H1 (cell line): ENCODE measurements at regions not wholly inside any gene's neighbourhood (a gene's known extent, or its start where the extent isn't known, plus 50 kb on each side); places are given as distances from the start of the nearest gene placed in this dataset.

Experiments
- CTCF ChIA-PET: fragments of 300-600 bp; sonication (Branson Sonifier 250); formaldehyde crosslinking; loops from one replicate; lab custom pipeline; 2021; ENCODE audit not compliant: partially characterized antibody; lab: Charles Lee
- POLR2A ChIA-PET: fragments of 300-600 bp; sonication (Branson Sonifier 250); formaldehyde crosslinking; loops from one replicate; lab custom pipeline; 2021; ENCODE audit warnings: inconsistent platforms; ENCODE audit not compliant: partially characterized antibody; lab: Charles Lee
- DNase-seq, 2 experiments: peaks; one replicate each; pipeline versions ENCODE4 v3.0.0 to v3.0.0-alpha.2; 2010 to 2022; ENCODE audit warnings: low spot score in 2 of 2, low read depth in 1 of 2, mixed read lengths in 1 of 2
- FAIRE-seq: peaks from 2 replicates; lab custom pipeline; 2011; peaks lifted over from hg19 to GRCh38; lab: Jason Lieb, UNC
- H2AFZ ChIP-seq: 2 replicates; pipeline ENCODE4 v1.8.1; 2012; ENCODE audit warnings: low read length, inconsistent platforms
- H2AK5ac ChIP-seq: 2 replicates; pipeline ENCODE4 v1.6.1; 2013; ENCODE audit warnings: low read depth, low read length
- H2BK120ac ChIP-seq: replicated peaks from 2 replicates; pipeline ENCODE3; 2013; ENCODE audit warnings: low read depth, low read length, inconsistent platforms
- H2BK12ac ChIP-seq: 2 replicates; pipeline ENCODE4 v1.6.1; 2013; ENCODE audit warnings: low read depth, low read length
- H2BK15ac ChIP-seq: 2 replicates; pipeline ENCODE4 v1.6.1; 2013; ENCODE audit warnings: low read length
- H2BK20ac ChIP-seq: 2 replicates; pipeline ENCODE4 v1.6.1; 2013; ENCODE audit warnings: low read length
- H2BK5ac ChIP-seq: 2 replicates; pipeline ENCODE4 v1.6.1; 2013; ENCODE audit warnings: low read depth, low read length
- H3K14ac ChIP-seq: 2 replicates; pipeline ENCODE4 v1.6.1; 2013; ENCODE audit warnings: inconsistent platforms; ENCODE audit not compliant: insufficient read length
- H3K18ac ChIP-seq: 2 replicates; pipeline ENCODE4 v1.6.1; 2013; ENCODE audit warnings: low read length; ENCODE audit errors: extremely low read depth
- H3K23ac ChIP-seq: 2 replicates; pipeline ENCODE4 v1.6.1; 2013; ENCODE audit warnings: inconsistent platforms; ENCODE audit not compliant: insufficient read length
- H3K23me2 ChIP-seq: 2 replicates; pipeline ENCODE4 v1.6.1; 2013; ENCODE audit warnings: low read depth, low read length
- H3K27ac ChIP-seq: 2 replicates; pipeline ENCODE4 v1.6.1; 2011; ENCODE audit warnings: low read depth, low read length, inconsistent platforms
- H3K27me3 ChIP-seq, 4 experiments: replicated peaks in 1 of 4; 1 replicate in 1 of 4; 2 replicates in 3 of 4; pipeline versions ENCODE4 v1.6.1 to v1.8.1; 2011 to 2013; ENCODE audit warnings: low read length in 3 of 4, mild to moderate bottlenecking in 3 of 4, inconsistent platforms in 2 of 4, mixed read lengths in 2 of 4, moderate library complexity in 1 of 4; ENCODE audit not compliant: control insufficient read depth in 3 of 4, insufficient read depth in 3 of 4; ENCODE audit errors: extremely low read depth in 1 of 4
- H3K36me3 ChIP-seq, 4 experiments: 2 replicates each; pipeline versions ENCODE4 v1.6.1 to v1.8.1; 2011 to 2013; ENCODE audit warnings: mild to moderate bottlenecking in 4 of 4, low read length in 3 of 4, moderate library complexity in 2 of 4, control low read depth in 1 of 4, inconsistent platforms in 1 of 4; ENCODE audit not compliant: insufficient read depth in 4 of 4, control insufficient read depth in 2 of 4
- H3K4ac ChIP-seq: replicated peaks from 2 replicates; pipeline ENCODE3; 2013; ENCODE audit warnings: low read length, low read depth, mixed read lengths, inconsistent platforms; ENCODE audit not compliant: insufficient read length
- H3K4me1 ChIP-seq, 4 experiments: replicated peaks in 1 of 4; 1 replicate in 1 of 4; 2 replicates in 3 of 4; pipeline versions ENCODE4 v1.6.1 to v1.8.1; 2011 to 2013; ENCODE audit warnings: low read length in 3 of 4, inconsistent platforms in 2 of 4, mixed read lengths in 1 of 4; ENCODE audit not compliant: insufficient read depth in 4 of 4, control insufficient read depth in 3 of 4
- H3K4me2 ChIP-seq, 2 experiments: 2 replicates each; pipeline versions ENCODE4 v1.6.1 to v1.8.1; 2011 to 2013; ENCODE audit warnings: low read depth in 2 of 2, low read length in 2 of 2, control low read depth in 1 of 2, inconsistent platforms in 1 of 2, mild to moderate bottlenecking in 1 of 2; ENCODE audit not compliant: insufficient read depth in 1 of 2
- H3K4me3 ChIP-seq, 4 experiments: fragments of 200-600, 300-600 bp in 1 of 4; sonication (generic), shearing (Covaris generic), sonication (Bioruptor Twin) in 1 of 4; 2 replicates each; pipeline versions ENCODE4 v1.5.1 to v1.8.1; 2011 to 2016; ENCODE audit warnings: low read length in 4 of 4, low read depth in 3 of 4, control low read depth in 2 of 4, inconsistent platforms in 2 of 4, mild to moderate bottlenecking in 2 of 4, mixed read lengths in 1 of 4, moderate library complexity in 1 of 4; ENCODE audit not compliant: insufficient read depth in 2 of 4; ENCODE audit errors: extremely low read depth in 1 of 4
- H3K56ac ChIP-seq: replicated peaks from 2 replicates; pipeline ENCODE3; 2013; ENCODE audit warnings: low read depth, mild to moderate bottlenecking, mixed read lengths, low read length, inconsistent platforms; ENCODE audit not compliant: insufficient read length
- H3K79me1 ChIP-seq: 2 replicates; pipeline ENCODE4 v1.6.1; 2013; ENCODE audit warnings: low read depth, low read length, control low read depth
- H3K79me2 ChIP-seq, 2 experiments: 2 replicates each; pipeline versions ENCODE4 v1.6.1 to v1.8.1; 2012 to 2013; ENCODE audit warnings: low read length in 2 of 2, mild to moderate bottlenecking in 2 of 2, inconsistent platforms in 1 of 2; ENCODE audit not compliant: insufficient read depth in 2 of 2, control insufficient read depth in 1 of 2
- H3K9ac ChIP-seq, 4 experiments: replicated peaks in 1 of 4; 1 replicate in 1 of 4; 2 replicates in 3 of 4; pipeline versions ENCODE4 v1.6.1 to v1.8.1; 2011 to 2013; ENCODE audit warnings: low read depth in 3 of 4, low read length in 3 of 4, control low read depth in 2 of 4, mild to moderate bottlenecking in 2 of 4, moderate library complexity in 2 of 4, inconsistent platforms in 1 of 4; ENCODE audit errors: extremely low read depth in 1 of 4
- H3K9me3 ChIP-seq, 2 experiments: 2 replicates each; pipeline versions ENCODE4 v1.6.1 to v1.8.1; 2012 to 2013; ENCODE audit warnings: mild to moderate bottlenecking in 2 of 2, moderate library complexity in 2 of 2, control low read depth in 1 of 2, inconsistent platforms in 1 of 2, low read depth in 1 of 2, low read length in 1 of 2, mixed read lengths in 1 of 2; ENCODE audit not compliant: insufficient read depth in 2 of 2
- H4K20me1 ChIP-seq, 2 experiments: replicated peaks in 1 of 2; 2 replicates each; pipeline versions ENCODE3 to v1.8.1; 2011 to 2013; ENCODE audit warnings: inconsistent platforms in 2 of 2, low read length in 2 of 2, mild to moderate bottlenecking in 1 of 2; ENCODE audit not compliant: insufficient read depth in 2 of 2, control insufficient read depth in 1 of 2
- H4K5ac ChIP-seq: 2 replicates; pipeline ENCODE4 v1.6.1; 2013; ENCODE audit warnings: low read length, low read depth, mixed read lengths, inconsistent platforms; ENCODE audit not compliant: insufficient read length
- H4K8ac ChIP-seq: 2 replicates; pipeline ENCODE4 v1.8.0; 2013; ENCODE audit warnings: mild to moderate bottlenecking, moderate library complexity, low read length, inconsistent platforms; ENCODE audit not compliant: insufficient read depth; ENCODE audit errors: extremely low read depth
- H4K91ac ChIP-seq: replicated peaks from 2 replicates; pipeline ENCODE3; 2013; ENCODE audit warnings: low read length, mixed read lengths, inconsistent platforms; ENCODE audit not compliant: insufficient read length
- HDAC6 ChIP-seq: IDR thresholded peaks from one replicate; pipeline ENCODE4 v1.7.1; 2012; ENCODE audit warnings: low read depth, mild to moderate bottlenecking, inconsistent platforms, low read length, moderate library complexity
- RBBP5 ChIP-seq: IDR thresholded peaks from 2 replicates; pipeline ENCODE4 v1.7.1; 2012; ENCODE audit warnings: low read depth, mild to moderate bottlenecking, inconsistent platforms, low read length, moderate library complexity, borderline replicate concordance
- SIRT6 ChIP-seq: IDR thresholded peaks from one replicate; pipeline ENCODE4 v1.7.1; 2012; ENCODE audit warnings: low read length, inconsistent platforms
- SP4 ChIP-seq: IDR thresholded peaks from 2 replicates; pipeline ENCODE4 v1.6.1; 2012; ENCODE audit warnings: low read length, inconsistent platforms
- TAF1 ChIP-seq: IDR thresholded peaks from 2 replicates; pipeline ENCODE4 v1.6.1; 2011; ENCODE audit warnings: mild to moderate bottlenecking, low read depth, low read length
- TBP ChIP-seq: IDR thresholded peaks from 2 replicates; pipeline ENCODE4 v1.6.1; 2011; ENCODE audit warnings: low read depth, low read length, improper control_type of control experiment
- WGBS, 2 experiments: shearing (Covaris generic) in 1 of 2; methylation state at CpG; one replicate each; pipeline versions ENCODE4 v1.1.6 to v1.1.7; 2013 to 2015; ENCODE audit warnings: low lambda C conversion rate in 2 of 2, mixed read lengths in 2 of 2, inconsistent platforms in 1 of 2, low coverage in 1 of 2, missing lambda C conversion rate in 1 of 2; ENCODE audit not compliant: insufficient replicate concordance in 2 of 2, insufficient coverage in 1 of 2, insufficient read length in 1 of 2; ENCODE audit errors: extremely low coverage in 1 of 2, missing lambda C conversion rate in 1 of 2; 5-methylcytosine and 5-hydroxymethylcytosine counted together

- no peak for DNase-seq
Measured at GRCh38 chr6:3965071-3965718, 113.7 kb downstream of the FAM217A start.

More at GRCh38 chr6:3965071-3965718, 113.7 kb downstream of the FAM217A start:
- no peak overlapping the region for H4K5ac ChIP-seq
- no peak overlapping the region for H2AFZ ChIP-seq
- POLR2A ChIA-PET: no interaction called here
- H3K18ac ChIP-seq: no peak overlapping the region
- no peak overlapping the region for H2AK5ac ChIP-seq
- H2BK20ac ChIP-seq: no peak overlapping the region
- no peaks in the 10 kb centered on the region for H3K9me3 ChIP-seq
- no peak overlapping the region for H2BK5ac ChIP-seq
- CTCF ChIA-PET: interaction anchor here (1.0 to 2.2 kb wide), 2 partner anchors 10 to 13 kb away, joined by 3 to 15 read pairs; no protein-coding TSS in a partner anchor
- WGBS, 2 experiments: 89% methylated on average over 12 of the region's 12 CpGs; no CpG with 5 or more reads in 1 of the 2 experiments
- no peak overlapping the region for H3K56ac ChIP-seq
- H2BK120ac ChIP-seq: no peak overlapping the region
- H2BK12ac ChIP-seq: no peak overlapping the region
- H4K20me1 ChIP-seq: no peaks in the 10 kb centered on the region
- H3K79me2 ChIP-seq: no peaks in the 10 kb centered on the region
- no peaks in the 10 kb centered on the region for H3K79me1 ChIP-seq
- H4K91ac ChIP-seq: no peak overlapping the region
- H3K23me2 ChIP-seq: no peaks in the 10 kb centered on the region
- no peak overlapping the region for H3K27ac ChIP-seq
- no peaks in the 10 kb centered on the region for H3K4me1 ChIP-seq
- no peak for TF ChIP-seq SP4
- no peak for TF ChIP-seq SIRT6
- TF ChIP-seq HDAC6: no peak
- TF ChIP-seq TBP: no peak
- TF ChIP-seq RBBP5: no peak
- no peak for TF ChIP-seq TAF1
- H3K14ac ChIP-seq: no peak overlapping the region
- H3K23ac ChIP-seq: no peak overlapping the region
- FAIRE-seq: no peak
- H3K4ac ChIP-seq: no peak overlapping the region
- H3K4me2 ChIP-seq: no peak overlapping the region
- H2BK15ac ChIP-seq: no peak overlapping the region
- H4K8ac ChIP-seq: no peak overlapping the region
- no peak overlapping the region for H3K4me3 ChIP-seq
- no peaks in the 10 kb centered on the region for H3K36me3 ChIP-seq
- no peak overlapping the region for H3K9ac ChIP-seq
- H3K27me3 ChIP-seq: no peaks in the 10 kb centered on the region
